GM21390 (cell line): ENCODE measurements at regions not wholly inside any gene's neighbourhood (a gene's known extent, or its start where the extent isn't known, plus 50 kb on each side); places are given as distances from the start of the nearest gene placed in this dataset.

Experiments used
- ATAC-seq: cut with Tn5 transposase; IDR thresholded peaks from one replicate; pipeline ENCODE4 v1.9.1; 2021; ENCODE audit not compliant: unreplicated experiment

DNA sequence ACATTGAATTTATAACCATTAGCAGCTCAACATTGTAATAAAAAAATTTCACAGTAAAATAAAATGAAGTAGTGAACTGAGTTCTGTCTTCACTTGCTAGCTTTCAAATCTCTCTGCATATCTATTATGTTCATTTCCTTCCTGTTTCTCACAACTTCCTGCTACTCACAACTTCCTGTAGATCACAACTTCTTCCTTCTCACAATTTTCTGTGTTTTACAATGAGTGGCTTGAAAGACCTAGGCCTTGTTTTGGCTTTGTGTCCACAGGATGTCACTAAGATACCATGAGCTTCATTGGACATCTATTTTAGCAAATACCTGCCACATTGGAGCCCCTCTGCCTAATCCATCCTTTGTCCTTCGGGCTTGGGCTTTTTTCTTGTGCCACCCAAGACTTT, 480.3 kb upstream of the ADAMTS16 start:
- no peak for ATAC-seq

DNA sequence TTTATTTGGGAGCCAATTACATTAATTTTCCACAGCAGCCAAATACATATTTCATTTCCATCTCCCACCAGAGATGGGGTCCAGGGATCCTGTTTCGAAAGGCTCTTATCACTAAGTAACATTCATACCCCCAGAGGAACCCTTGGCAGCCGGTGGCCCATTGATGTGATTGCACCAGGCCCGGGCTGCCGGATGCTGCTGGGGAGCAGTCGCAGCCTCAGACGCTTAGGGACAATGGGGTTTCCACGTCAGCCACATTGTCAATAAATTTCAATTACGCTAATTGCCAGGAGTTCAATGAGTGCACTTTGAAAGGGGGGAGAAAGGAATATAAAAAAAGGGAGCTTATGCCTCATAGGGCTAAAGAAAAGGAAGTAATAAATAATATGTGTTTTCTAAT, 478.8 kb upstream of the ADAMTS16 start:
- no peak for ATAC-seq

DNA sequence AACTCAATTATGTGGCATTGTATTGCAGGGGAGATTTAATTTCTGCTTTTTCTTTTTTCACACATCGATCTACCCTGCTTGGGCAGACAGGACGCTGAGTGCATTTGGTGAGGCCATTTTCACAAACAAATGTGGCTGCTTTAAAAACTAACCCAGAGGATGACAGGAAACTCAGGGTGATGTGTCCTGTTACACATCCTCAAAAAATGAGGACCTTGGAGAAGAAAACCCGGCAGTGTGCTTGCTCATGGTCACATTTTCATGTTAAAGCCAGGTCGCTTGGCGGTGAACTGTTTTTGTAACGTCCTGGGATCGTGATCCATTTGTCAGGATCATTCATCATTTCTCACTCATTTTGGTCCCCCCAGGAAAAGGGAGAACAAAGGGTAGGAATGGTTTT, 478.3 kb upstream of the ADAMTS16 start:
- ATAC-seq = no peak

DNA sequence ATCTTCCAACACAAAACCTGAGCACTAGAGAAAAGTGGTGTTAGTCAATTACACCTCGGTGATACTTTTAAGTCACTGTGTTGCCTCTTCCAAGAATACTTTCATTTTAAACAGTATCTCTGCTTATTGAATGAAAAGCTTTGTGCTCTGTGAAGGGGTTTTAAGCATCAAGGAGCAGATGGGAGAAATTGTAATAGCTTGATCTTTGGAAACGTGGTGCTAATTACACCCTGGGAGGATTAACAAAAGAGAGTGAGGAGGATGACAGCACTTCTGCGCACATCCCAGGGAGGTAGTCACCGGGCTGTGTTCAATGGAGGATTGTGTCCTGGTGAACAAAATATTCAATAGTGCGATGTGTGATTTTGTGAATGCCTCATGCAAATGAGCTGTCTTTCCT, 477.4 kb upstream of the ADAMTS16 start:
- no peak for ATAC-seq

DNA sequence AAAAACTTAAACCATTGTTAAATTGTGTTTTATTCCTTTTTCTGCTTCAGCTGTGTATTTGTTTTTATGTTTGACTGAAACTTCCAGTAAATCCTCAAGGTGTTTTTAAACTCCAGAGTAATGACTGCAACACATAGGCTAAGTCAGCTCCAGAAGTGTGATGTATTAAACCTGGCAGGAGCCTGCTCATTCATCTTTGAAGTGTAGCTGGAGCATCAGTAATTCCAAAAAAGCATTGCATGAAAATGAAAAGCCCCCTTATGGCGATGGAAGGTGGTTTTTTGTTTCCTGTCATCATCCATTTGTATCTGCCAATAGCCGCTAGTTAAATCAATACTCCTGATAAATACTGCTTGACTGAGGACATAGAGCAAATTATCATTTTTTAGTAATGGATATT, 474.2 kb upstream of the ADAMTS16 start:
- no peak for ATAC-seq

DNA sequence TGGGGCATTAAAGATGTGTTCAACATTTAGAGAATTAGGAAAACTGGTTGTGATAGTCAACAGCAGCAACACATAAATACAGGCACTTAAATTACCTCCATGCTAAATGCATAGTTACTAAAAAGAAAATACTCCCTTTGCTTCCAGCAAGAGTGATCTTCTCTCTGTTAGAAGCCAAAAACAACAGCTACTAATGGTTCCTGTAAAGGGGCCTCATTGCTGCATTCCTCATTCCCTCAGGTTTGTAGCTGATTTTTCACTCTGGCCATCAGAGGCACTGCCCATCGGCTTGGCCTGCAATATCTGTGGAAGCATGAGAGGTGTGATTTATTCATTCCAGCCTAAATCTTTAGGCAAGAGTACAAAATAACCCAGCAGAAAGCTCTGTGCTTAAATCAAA, 466.0 kb upstream of the ADAMTS16 start:
- ATAC-seq = no peak

DNA sequence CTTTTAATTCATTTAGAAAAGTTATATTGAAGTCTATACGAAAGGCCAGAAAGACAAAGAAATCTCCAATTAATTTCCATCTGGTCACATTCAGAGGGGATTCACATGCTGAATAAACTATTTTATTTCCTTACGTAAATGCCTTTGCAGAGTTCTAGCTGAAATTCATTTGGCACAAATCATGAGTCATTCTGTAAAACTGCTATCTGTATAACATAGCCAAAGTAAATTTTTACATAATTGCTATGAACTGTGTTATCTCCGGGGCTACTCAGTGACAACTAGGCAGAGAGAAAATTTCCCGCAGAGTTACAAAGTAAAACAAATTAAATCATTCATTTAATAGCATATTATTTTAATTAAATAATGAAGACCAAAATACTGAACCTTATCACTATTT, 463.2 kb upstream of the ADAMTS16 start:
- no peak for ATAC-seq

DNA sequence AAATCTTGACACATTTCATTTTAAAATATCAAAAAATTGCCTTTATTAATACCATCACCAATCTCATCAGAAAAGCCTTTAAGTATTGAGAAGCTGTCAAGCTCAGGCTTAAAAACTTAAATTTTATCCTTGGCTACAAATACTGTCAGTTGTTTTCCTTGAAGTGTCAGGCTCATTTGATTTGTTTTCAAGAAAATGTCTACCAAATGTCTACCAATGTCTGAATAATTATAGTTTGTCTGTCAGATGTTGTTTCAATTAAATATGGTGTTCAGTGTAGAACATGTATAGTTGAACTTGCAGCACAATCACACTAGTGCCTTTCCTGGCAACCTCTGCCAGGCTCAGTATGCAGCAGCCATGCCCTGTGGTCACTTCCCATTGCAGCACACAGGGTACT, 455.2 kb upstream of the ADAMTS16 start:
- ATAC-seq = no peak

DNA sequence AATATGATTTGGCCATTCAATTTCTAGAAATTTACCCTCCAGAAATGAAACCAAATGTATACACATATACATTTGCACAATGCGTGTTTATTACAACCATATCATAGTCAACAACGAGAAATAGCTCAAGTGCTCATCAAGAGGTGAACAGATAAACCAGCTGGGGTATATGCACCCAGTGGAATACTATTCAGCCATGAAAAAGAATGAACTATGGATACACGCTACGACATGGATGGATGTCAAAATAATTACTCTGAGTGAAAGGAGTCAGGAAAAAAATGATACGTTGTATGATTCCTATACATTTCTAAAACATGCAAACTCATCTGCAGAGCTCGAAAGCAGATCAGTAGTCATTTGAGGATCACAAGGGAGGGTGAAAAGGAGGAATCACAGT, 441.5 kb upstream of the ADAMTS16 start:
- no peak for ATAC-seq

DNA sequence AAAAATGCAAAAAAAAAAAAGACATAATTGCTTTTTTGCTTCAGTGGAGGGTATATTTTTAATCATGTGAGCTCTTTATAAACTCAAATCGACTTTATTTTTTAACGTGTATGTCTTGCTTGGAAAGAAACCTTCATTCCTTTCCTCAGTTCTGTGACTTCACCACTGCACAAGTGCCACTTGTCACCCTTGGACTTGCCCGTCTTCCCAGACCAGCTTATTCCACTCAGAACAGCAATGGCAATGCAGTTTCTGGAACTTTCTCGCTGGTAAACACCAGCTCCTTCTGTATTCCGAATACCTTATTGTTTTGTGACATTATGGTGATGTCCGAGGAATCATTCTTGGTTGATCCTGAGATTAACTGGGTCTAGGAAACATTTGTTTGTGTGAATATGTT, 440.5 kb upstream of the ADAMTS16 start:
- ATAC-seq = no peak

DNA sequence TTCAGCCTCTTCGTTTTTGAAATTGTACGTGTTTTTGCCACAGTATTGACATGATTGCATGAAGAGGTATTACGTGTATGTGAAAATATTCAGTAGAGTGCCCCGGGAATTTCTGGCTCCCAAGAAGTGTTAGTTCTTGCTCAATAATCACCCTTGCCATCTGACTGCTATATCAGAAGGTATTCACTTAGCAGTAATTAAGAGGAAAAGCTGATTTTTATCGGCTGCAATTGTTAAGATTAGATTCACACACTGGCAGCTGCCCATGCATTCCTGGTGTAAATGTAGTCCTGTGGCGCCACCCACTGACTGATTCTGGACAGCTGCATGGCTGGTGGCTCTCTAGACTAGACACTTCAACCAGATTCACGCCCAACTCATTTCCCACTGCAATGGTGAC, 440.1 kb upstream of the ADAMTS16 start:
- no peak for ATAC-seq

DNA sequence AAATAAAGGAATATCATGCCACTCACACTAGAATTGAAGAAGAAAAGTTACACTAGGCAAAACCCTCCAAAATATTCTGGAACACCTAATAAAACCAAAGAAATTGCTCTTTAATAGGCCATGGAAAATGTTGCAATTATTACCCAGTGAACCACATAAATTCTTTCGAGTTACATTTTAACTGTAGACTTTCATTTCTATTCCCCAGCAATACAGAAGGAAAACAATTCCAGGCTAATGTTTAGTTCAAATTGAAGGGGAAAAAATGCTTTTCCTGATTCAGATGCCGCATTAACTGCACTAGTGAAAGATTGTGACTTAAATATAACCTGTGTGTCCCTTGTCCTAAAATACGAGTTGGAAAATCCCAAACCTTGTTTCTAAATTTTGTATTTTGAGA, 439.3 kb upstream of the ADAMTS16 start:
- ATAC-seq = no peak

DNA sequence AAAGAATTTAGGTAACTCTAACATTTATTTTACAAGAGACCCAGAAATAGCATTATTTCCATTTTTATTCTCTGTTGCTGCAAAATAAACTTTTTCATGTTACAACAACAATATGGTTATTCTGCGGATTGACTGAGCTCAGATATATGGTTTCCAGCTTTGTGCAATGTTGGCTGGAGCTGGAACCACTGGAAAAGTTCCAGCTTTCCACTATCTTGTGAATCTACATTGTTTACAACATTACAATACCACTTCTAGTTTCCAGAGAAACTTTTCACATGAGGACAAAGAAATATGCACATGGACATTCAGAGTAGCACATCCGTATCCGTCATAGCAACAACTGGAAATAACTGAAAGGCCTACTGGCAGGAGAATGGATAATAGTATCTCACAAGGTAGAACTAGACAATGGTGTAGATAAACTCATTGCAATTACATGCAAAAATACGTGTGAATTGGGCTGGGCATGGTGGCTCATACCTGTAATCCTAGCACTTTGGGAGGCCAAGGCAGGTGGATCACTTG, 436.1 kb upstream of the ADAMTS16 start:
- no peak for ATAC-seq

DNA sequence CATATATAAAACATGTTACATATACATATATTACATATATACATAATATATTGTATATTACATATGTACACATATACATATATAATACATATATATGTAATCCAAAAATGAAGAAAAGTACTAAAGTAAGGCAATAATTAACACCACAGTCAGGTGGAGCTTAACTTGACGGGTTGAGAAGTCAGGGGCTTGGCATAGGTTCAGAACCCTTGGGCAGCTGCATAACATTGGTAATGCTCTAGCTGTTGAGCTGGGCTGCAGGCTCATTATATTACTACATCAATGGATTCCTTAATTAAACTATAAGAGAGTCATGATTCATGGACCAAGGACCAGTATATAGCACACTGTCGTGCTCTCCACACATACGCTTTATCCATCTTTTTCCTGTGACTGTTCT, 435.2 kb upstream of the ADAMTS16 start:
- ATAC-seq = no peak

DNA sequence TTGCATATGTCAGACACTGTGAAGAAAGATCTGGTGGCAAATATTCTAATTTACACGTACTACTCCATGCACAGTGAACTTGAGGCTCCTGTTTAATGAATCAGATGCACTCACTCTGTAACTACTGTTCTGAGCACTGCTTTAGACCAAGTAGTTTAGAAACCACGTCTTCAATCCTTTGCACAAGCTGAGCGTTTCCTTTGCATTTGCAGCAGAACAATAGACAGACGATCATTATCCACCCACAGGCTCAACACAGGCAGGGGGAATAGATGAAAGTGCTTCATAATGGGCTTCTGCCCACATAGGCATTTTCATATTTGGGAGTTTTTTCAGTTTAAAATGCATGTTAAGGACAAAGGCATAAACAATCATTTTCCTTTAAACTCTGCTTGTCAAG, 423.3 kb upstream of the ADAMTS16 start:
- no peak for ATAC-seq

DNA sequence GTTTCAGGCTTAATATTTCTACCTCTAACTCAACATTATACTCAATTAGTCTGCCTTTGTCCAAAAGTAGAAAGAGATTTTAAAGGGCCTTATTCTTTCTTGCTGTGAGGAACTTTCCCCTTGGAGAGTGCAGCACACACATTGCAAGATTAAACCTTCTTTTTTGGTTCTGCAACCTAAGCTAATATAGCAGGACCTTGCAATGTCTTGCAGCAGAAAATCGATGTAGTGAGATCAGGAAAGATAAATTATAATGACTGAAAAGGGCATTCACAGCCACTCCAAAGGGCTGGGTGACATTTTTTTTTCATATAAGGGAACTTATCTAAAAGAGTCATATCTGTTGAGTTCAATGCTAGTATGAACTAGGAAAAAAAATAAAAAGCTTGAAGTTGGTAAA, 422.7 kb upstream of the ADAMTS16 start:
- no peak for ATAC-seq

DNA sequence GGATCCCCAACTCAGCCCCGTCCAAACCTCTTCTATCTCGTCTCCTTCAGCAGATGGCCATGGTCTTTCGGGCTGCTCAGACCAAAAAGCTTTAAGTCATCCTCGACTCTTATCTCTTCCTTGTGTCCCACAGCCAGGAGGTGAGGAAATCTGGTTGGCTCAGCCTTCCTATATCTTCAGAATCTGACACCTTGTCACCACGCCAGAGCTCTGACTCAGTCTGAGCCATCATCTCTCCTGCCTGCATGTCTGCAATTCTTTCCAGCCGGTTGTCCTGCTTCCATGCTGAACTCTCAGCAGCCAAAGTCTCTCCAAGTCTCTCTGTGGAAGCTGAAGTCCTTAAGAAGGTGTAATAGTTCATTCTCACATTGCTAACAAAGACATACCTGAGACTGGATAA, 419.3 kb upstream of the ADAMTS16 start:
- ATAC-seq = no peak

DNA sequence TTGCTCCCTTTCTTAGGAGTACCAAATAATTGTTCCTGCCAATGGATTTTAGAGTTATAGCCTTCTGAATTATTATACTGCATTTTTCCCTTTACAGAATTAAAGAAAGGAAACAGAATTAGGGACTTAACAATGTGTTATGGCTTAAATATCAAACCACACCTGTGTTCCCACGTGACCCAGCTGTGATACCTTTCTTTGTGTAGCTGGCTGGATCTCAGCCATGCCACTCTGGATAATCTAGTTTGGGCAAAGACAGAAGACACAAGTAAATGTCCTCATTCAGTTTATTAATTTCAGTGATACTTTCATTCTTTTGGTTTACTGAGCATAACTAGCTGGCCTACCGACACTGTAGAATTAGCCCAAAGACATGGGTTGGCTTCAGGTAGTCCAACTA, 417.2 kb upstream of the ADAMTS16 start:
- no peak for ATAC-seq

DNA sequence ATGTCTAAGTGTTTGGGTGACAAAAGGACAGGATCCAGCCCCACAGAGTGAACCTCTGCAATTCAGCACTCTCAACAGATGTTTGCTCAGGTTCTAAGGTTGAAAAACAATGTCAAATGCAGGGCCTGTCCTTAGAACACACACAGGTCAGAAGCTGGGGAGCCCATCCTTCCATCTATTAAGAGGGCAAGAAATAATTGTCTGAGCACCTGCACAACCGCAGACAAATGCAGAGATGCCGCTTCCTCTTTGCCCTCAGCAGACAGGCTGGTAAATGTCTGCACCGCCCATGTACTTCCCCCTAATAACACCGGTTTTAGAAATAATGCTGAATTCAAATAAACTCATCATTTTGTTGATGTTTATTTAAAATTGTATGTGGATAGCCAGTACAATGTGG, 414.5 kb upstream of the ADAMTS16 start:
- ATAC-seq = no peak

DNA sequence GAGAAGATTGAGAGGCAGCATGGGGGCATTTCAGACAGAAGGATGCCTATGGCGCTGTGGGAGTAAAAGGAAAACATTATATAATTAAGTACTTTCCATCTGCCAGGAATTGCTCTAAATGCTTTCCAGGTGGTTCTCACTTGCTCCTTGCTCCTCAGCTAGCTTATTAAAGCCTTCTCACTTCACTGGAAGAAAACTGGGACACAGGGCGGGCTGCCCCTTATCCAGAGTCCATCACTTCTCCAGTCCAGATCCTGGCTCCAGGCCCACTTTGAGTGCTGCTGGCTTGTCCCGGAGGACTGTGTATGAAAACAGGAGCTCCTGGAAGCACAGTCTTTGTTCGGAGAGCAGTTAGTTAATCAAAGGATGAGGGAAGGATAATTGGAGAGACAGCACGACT, 409.9 kb upstream of the ADAMTS16 start:
- no peak for ATAC-seq

DNA sequence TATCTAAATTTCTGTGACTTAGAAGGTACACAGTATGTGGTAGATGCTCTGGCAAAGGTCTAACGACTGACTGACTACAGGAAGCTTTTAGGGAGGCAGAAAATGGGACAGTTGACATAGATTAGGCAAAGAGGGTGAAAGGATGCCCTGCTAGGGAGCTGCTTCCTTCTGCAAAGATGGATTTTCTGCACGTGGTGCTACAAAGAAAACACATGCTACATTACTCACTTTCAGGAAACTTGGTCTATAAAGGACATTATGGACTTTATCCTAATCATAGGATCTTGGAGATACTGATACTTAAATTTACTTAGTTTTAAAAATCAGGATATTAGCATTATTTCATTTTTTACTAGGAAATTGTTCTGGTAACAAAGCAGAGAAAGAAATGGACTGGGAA, 405.8 kb upstream of the ADAMTS16 start:
- ATAC-seq = no peak

DNA sequence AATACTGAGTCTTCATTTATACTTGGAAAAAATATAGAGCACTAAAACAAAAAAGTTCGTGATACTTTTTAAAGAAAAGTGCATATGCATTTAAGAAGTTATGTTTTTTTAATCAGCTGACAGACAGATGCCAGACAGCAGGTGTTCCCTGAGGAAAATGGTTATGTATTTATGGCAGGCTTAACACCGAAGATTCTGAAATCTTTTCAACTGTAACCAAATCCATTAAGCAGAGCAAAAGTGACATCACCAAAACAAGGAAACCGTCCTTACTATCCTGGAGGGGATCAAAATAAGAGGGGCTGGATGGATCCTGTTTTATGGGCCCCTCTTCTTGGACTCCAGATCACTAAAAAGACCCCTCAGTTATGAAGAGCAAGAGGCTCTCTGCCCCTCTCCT, 404.9 kb upstream of the ADAMTS16 start:
- no peak for ATAC-seq

DNA sequence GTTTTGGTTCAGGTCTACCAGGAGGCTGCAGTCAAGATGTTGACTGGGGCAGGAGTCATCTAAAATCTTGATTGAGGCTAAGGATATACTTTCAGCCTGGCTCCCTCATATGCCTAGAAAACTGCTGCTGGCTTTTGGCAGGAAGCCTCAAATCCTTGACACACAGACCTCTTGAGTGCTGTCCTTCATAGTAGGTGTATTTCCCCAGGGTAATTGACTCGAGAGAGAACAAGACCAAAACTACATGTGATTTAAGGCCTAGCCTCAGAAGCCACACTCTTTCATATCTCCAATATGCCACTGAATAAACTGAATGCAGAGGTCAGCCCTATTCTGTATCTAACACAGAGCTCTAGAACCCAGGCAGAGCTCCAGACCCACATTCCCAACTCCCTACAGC, 402.3 kb upstream of the ADAMTS16 start:
- no peak for ATAC-seq

DNA sequence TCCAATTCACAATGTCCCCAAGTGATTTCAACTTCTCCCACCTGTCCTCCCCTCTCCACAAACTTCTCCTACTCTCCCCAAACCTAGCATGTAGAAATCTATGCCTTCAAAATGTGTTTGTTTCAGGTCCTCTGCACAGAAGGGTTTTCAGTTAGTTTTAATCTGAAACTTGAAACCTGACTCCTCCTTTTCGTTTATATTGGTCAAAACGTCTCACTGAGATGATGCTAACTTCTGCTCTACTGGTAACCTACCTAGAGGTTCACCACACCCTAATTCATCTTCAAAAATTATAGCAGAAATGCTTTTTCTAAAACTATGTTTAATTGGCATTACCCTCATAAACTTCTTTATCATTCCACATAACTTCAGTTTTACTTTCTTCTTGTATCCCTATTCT, 401.8 kb upstream of the ADAMTS16 start:
- no peak for ATAC-seq
